OCI-LY7 (cell line): ENCODE measurements at regions not wholly inside any gene's neighbourhood (a gene's known extent, or its start where the extent isn't known, plus 50 kb on each side); places are given as distances from the start of the nearest gene placed in this dataset.

Source experiments
- BruUV-seq: library from RNA; stranded (reverse); fragments of 400-500 nt; replicated peaks from 2 replicates; lab custom pipeline; 2021; lab: Mats Ljungman, UMichigan
- CTCF ChIA-PET: fragments of 300-600 bp; sonication (Branson Sonifier 250); formaldehyde crosslinking; loops from one replicate; lab custom pipeline; 2022; ENCODE audit warnings: antibody characterized with exemption; ENCODE audit not compliant: unreplicated experiment; lab: Charles Lee
- POLR2A ChIA-PET: fragments of 300-600 bp; sonication (Branson Sonifier 250); formaldehyde crosslinking; loops from one replicate; lab custom pipeline; 2022; ENCODE audit warnings: antibody characterized with exemption; lab: Charles Lee
- DNase-seq: peaks from one replicate; pipeline ENCODE4 v3.0.0-alpha.2; 2015; ENCODE audit warnings: low spot score
- H2AFZ ChIP-seq: fragments of 200-600 bp; sonication (generic), shearing (Covaris generic); 2 replicates; pipeline ENCODE4 v1.6.1; 2014; ENCODE audit warnings: mild to moderate bottlenecking, antibody characterized with exemption, low read length, moderate library complexity
- H3K27ac ChIP-seq: fragments of 200-600 bp; sonication (generic); 2 replicates; pipeline ENCODE4 v1.5.1; 2014; ENCODE audit warnings: mixed run types, low read depth, mild to moderate bottlenecking, moderate library complexity, low read length, inconsistent platforms; ENCODE audit not compliant: poor library complexity, severe bottlenecking
- H3K36me3 ChIP-seq: fragments of 200-600 bp; sonication (generic); 2 replicates; pipeline ENCODE4 v1.6.1; 2014; ENCODE audit warnings: mild to moderate bottlenecking, antibody characterized with exemption, low read length, moderate library complexity, mixed read lengths; ENCODE audit not compliant: insufficient read depth
- H3K4me1 ChIP-seq: fragments of 200-600 bp; sonication (generic); 2 replicates; pipeline ENCODE4 v1.5.1; 2014; ENCODE audit warnings: mild to moderate bottlenecking, low read length; ENCODE audit not compliant: insufficient read depth, poor library complexity, severe bottlenecking
- H3K4me2 ChIP-seq: fragments of 200-600 bp; sonication (generic); 2 replicates; pipeline ENCODE4 v1.6.1; 2014; ENCODE audit warnings: mild to moderate bottlenecking, low read length
- H3K4me3 ChIP-seq: fragments of 200-600 bp; sonication (generic); 2 replicates; pipeline ENCODE4 v1.5.1; 2014; ENCODE audit warnings: mild to moderate bottlenecking, low read depth, low read length; ENCODE audit not compliant: poor library complexity, severe bottlenecking
- H3K79me2 ChIP-seq: fragments of 200-600 bp; sonication (generic); 2 replicates; pipeline ENCODE4 v1.6.1; 2016; ENCODE audit warnings: low read depth, mild to moderate bottlenecking, low read length, moderate library complexity, mixed read lengths; ENCODE audit not compliant: insufficient read depth
- H3K9me2 ChIP-seq: fragments of 200-600 bp; sonication (generic); 2 replicates; pipeline ENCODE4 v1.6.1; 2016; ENCODE audit warnings: mild to moderate bottlenecking, low read length, mixed read lengths; ENCODE audit not compliant: insufficient read depth
- H3K9me3 ChIP-seq: fragments of 200-600 bp; sonication (generic); 2 replicates; pipeline ENCODE4 v1.6.1; 2014; ENCODE audit warnings: mild to moderate bottlenecking, mixed run types, low read length, mixed read lengths
- H4K20me1 ChIP-seq: fragments of 200-600 bp; sonication (generic); 2 replicates; pipeline ENCODE4 v1.6.1; 2014; ENCODE audit warnings: mild to moderate bottlenecking, antibody characterized with exemption, low read length, moderate library complexity, mixed read lengths; ENCODE audit not compliant: insufficient read depth
- EZH2phosphoT487 ChIP-seq: fragments of 200-600 bp; sonication (generic); IDR thresholded peaks from 2 replicates; pipeline ENCODE4 v1.6.1; 2018; ENCODE audit warnings: low read depth, borderline replicate concordance, mild to moderate bottlenecking, mixed run types, antibody characterized with exemption, low read length, moderate library complexity, mixed read lengths
- intact Hi-C: fragments of 100-400 bp; cut with micrococcal nuclease; formaldehyde crosslinking; loops from one replicate; pipeline ENCODE4 v1.10.0; 2022; ENCODE audit not compliant: unreplicated experiment
- TF ChIP-seq, protein P1 (sequence below): fragments of 200-600 bp; sonication (generic); conservative IDR thresholded peaks from 2 replicates; pipeline ENCODE4 v1.5.1; 2014; ENCODE audit warnings: mild to moderate bottlenecking, antibody characterized with exemption, low read length, moderate library complexity, mixed read lengths

- H3K4me1 ChIP-seq, result no peaks in the 10 kb centered on the region
- ChIA-PET CTCF (no interaction called here), POLR2A (interaction anchor here (0.6 to 0.9 kb wide), 2 partner anchors 91 to 332 kb away, joined by 3 read pairs; no protein-coding TSS in a partner anchor)
- TF ChIP-seq, protein P1, sequence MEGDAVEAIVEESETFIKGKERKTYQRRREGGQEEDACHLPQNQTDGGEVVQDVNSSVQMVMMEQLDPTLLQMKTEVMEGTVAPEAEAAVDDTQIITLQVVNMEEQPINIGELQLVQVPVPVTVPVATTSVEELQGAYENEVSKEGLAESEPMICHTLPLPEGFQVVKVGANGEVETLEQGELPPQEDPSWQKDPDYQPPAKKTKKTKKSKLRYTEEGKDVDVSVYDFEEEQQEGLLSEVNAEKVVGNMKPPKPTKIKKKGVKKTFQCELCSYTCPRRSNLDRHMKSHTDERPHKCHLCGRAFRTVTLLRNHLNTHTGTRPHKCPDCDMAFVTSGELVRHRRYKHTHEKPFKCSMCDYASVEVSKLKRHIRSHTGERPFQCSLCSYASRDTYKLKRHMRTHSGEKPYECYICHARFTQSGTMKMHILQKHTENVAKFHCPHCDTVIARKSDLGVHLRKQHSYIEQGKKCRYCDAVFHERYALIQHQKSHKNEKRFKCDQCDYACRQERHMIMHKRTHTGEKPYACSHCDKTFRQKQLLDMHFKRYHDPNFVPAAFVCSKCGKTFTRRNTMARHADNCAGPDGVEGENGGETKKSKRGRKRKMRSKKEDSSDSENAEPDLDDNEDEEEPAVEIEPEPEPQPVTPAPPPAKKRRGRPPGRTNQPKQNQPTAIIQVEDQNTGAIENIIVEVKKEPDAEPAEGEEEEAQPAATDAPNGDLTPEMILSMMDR, result no peak
- no peak for TF ChIP-seq EZH2phosphoT487
- no peak overlapping the region for H3K4me3 ChIP-seq
- H2AFZ ChIP-seq, result no peak overlapping the region
- no peak overlapping the region for H3K27ac ChIP-seq
- H3K4me2 ChIP-seq, result no peak overlapping the region
- BruUV-seq, result no TSS peak
- H3K9me2 ChIP-seq, result no peaks in the 10 kb centered on the region
- no peak for DNase-seq
- no peaks in the 10 kb centered on the region for H3K36me3 ChIP-seq
- no peaks in the 10 kb centered on the region for H3K9me3 ChIP-seq
- intact Hi-C loops, result no loop called here
- no peaks in the 10 kb centered on the region for H3K79me2 ChIP-seq
- no peaks in the 10 kb centered on the region for H4K20me1 ChIP-seq
Measured at GRCh38 chr3:177711637-177712036, 514.4 kb upstream of the TBL1XR1 start.

- Histone ChIP-seq H3K36me3 (no peaks in the 10 kb centered on the region), H4K20me1 (no peaks in the 10 kb centered on the region), H3K9me3 (no peaks in the 10 kb centered on the region), H3K4me3 (no peak overlapping the region), H3K9me2 (no peaks in the 10 kb centered on the region), H2AFZ (no peak overlapping the region), H3K79me2 (no peaks in the 10 kb centered on the region), H3K27ac (no peak overlapping the region), H3K4me1 (no peaks in the 10 kb centered on the region), H3K4me2 (no peak overlapping the region)
- TF ChIP-seq, protein P1, result no peak
- TF ChIP-seq EZH2phosphoT487, result no peak
- no peak for DNase-seq
- BruUV-seq, result no TSS peak
- CTCF ChIA-PET, result no interaction called here
- intact Hi-C loops, result no loop called here
- POLR2A ChIA-PET, result interaction anchor here (1.1 kb wide), 1 partner anchor 11 kb away, joined by 6 read pairs; no protein-coding TSS in a partner anchor
Measured at GRCh38 chr3:177713928-177714900, 516.9 kb upstream of the TBL1XR1 start.

DNA sequence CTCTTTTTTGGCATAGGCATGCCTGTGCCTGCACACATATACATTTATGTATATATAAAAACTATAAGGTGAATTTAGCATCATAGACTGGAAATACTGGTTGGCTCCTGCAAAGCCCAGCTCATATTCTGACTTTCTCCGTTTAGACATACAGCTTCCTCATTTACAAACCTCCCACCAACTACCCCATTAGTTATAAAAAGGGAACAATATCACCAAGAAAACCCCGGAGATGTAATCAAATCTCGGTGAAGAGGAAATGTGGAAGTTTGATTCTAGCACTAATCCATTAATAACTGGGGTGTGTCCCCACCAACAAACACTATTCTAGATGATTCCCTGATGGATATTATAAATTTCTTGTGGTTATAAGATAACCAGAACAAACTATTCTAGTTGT is 517.7 kb upstream of the TBL1XR1 start:
- Histone ChIP-seq H3K4me3 (no peak overlapping the region), H3K4me1 (no peaks in the 10 kb centered on the region), H2AFZ (no peak overlapping the region), H3K9me2 (no peaks in the 10 kb centered on the region), H3K9me3 (no peaks in the 10 kb centered on the region), H3K27ac (no peak overlapping the region), H4K20me1 (no peaks in the 10 kb centered on the region), H3K36me3 (no peaks in the 10 kb centered on the region), H3K4me2 (no peak overlapping the region), H3K79me2 (no peaks in the 10 kb centered on the region)
- POLR2A ChIA-PET, result interaction anchor here (0.6 to 1.1 kb wide), 4 partner anchors 12 to 1156 kb away, joined by 3 to 6 read pairs (median 6); no protein-coding TSS in a partner anchor
- CTCF ChIA-PET, result no interaction called here
- BruUV-seq, result no TSS peak
- intact Hi-C loops, result no loop called here
- DNase-seq, result no peak
- TF ChIP-seq EZH2phosphoT487, result no peak
- TF ChIP-seq, protein P1, result no peak
